Large intestine (tissue), 3 donors: ENCODE measurements at regions not wholly inside any gene's neighbourhood (a gene's known extent, or its start where the extent isn't known, plus 50 kb on each side); places are given as distances from the start of the nearest gene placed in this dataset.
A peak's percentile ranks its signal among the peaks of the same experiment; 100 is the strongest.

Experiments used
- DNase-seq, 2 donors: peaks; one replicate each; pipeline versions ENCODE4 v3.0.0 to v3.0.0-alpha.2; 2013
- H3K27ac ChIP-seq: one replicate; pipeline ENCODE4 v1.5.1; 2013; ENCODE audit warnings: low read length
- H3K27me3 ChIP-seq: 2 replicates; pipeline ENCODE4 v1.6.1; 2013; ENCODE audit warnings: low read length; ENCODE audit not compliant: control insufficient read depth, insufficient read depth
- H3K36me3 ChIP-seq: 2 replicates; pipeline ENCODE4 v1.6.1; 2013; ENCODE audit warnings: low read length; ENCODE audit not compliant: control insufficient read depth, insufficient read depth
- H3K4me1 ChIP-seq: one replicate; pipeline ENCODE4 v1.6.1; 2013; ENCODE audit warnings: low read length; ENCODE audit not compliant: control insufficient read depth, insufficient read depth
- H3K4me3 ChIP-seq: one replicate; pipeline ENCODE4 v1.5.1; 2013; ENCODE audit warnings: low read length
- H3K9me3 ChIP-seq: one replicate; pipeline ENCODE4 v1.6.1; 2013; ENCODE audit warnings: mild to moderate bottlenecking, low read depth, low read length, moderate library complexity; ENCODE audit not compliant: control insufficient read depth
- WGBS: methylation state at CpG from one replicate; pipeline ENCODE4 v1.1.5; 2013; ENCODE audit warnings: low lambda C conversion rate; ENCODE audit not compliant: insufficient coverage; 5-methylcytosine and 5-hydroxymethylcytosine counted together

DNA sequence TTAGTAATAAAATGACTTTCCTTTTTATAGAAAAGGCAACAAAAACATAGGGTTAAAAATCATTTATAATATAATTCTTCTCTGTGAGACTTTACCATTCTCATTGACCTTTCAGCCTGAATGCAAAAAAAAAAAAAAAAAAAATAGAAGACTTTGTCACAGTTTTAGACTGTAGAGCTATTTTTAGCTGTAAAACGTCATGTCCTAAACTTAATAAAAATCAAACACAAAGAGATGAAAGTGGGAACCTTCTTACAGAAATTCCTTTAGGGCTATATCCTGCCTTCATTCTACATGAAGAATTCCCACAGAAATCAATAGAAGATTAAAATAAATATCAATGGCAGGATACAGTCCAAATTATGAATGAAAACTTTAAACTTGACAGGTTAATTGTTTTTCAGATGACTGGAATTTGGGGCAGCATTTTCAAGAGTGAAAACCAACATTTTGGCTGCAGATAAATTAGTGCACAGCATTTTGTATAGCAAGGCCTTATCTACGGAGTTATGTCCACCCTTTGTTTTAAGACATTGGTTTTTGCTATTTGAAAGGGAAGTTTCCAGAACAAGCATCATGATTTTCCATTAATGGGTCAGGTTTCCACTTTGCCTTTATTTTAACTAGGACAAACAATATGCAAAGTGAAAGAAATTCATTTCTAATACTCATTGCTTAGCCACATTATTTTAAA lies 219.5 kb downstream of the SPCS3 start:
- no peak overlapping the region for H3K27ac ChIP-seq
- DNase-seq = no peak
- no peaks in the 10 kb centered on the region for H3K4me1 ChIP-seq
- H3K4me3 ChIP-seq = no peak overlapping the region
- no peaks in the 10 kb centered on the region for H3K36me3 ChIP-seq
- H3K9me3 ChIP-seq = no peaks in the 10 kb centered on the region
- no CpG with 5 or more reads among the region's 2 CpGs for WGBS
- H3K27me3 ChIP-seq = no peaks in the 10 kb centered on the region

DNA sequence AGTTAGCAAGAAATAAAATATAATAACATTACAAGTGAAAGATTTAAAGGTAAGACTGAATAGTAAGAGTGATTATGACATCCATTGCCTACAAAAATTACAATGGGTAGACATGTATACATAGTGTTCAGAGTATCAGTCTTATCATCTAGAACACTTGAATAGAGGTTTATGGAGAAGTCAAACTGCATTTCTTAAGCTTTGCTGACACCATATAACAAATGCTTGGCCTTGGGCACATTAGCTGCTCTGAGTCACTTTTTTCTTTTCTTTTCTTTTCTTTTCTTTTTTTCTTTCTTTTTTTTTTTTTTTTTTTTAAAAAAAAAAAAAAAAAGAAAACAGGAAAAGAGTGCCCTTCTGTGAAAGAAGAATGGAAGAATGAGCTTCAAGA lies 220.0 kb downstream of the SPCS3 start:
- DNase-seq = no peak
- Histone ChIP-seq H3K27ac (no peak overlapping the region), H3K36me3 (no peaks in the 10 kb centered on the region), H3K27me3 (no peaks in the 10 kb centered on the region), H3K9me3 (no peaks in the 10 kb centered on the region), H3K4me3 (no peak overlapping the region), H3K4me1 (no peaks in the 10 kb centered on the region)

DNA sequence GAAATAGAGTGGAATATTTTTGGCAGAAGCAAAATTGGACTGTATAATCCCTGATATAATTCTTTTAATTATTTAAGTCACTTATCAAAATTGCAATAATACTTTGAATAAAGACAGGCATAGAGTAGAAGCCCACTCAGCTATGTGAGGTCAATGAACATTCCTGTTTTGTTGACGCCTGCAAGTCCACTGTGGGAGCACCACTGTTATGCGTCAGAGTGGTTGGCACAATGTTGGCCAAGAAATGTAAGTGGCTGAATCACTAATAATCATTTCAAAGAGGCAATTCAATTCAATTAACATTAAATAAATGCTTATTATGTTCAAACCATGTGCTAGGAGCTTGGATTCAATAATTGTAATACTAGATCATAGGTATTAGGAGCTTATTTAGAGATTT lies 221.0 kb downstream of the SPCS3 start:
- Histone ChIP-seq H3K27ac (no peak overlapping the region), H3K4me1 (no peaks in the 10 kb centered on the region), H3K4me3 (no peak overlapping the region), H3K27me3 (no peaks in the 10 kb centered on the region), H3K9me3 (no peaks in the 10 kb centered on the region), H3K36me3 (no peaks in the 10 kb centered on the region)
- DNase-seq = no peak
- WGBS = no CpG with 5 or more reads among the region's 2 CpGs

DNA sequence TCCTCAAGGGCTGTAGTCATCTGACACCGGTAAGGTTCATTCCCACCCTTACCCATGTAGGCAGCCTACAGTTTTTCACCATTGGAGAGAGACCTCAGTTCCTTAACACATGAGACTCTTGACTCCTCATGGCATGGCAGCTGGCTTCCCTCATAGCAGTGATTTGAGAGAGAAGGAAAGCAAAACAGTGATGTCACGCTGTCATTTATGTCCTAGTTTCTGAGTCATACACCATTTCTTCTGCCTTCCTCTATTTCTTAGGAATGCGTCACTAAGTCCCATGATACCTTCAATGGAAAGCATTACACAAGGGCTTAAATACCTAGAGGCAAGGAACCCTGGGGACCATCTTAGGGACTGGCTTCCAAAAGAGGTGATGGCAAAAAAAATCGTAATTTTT lies 226.1 kb downstream of the SPCS3 start:
- Histone ChIP-seq H3K27ac (no peak overlapping the region), H3K36me3 (no peaks in the 10 kb centered on the region), H3K9me3 (no peaks in the 10 kb centered on the region), H3K27me3 (no peaks in the 10 kb centered on the region), H3K4me1 (no peaks in the 10 kb centered on the region), H3K4me3 (no peak overlapping the region)
- no peak for DNase-seq
- 100% methylated on average over 1 of the region's 4 CpGs for WGBS

DNA sequence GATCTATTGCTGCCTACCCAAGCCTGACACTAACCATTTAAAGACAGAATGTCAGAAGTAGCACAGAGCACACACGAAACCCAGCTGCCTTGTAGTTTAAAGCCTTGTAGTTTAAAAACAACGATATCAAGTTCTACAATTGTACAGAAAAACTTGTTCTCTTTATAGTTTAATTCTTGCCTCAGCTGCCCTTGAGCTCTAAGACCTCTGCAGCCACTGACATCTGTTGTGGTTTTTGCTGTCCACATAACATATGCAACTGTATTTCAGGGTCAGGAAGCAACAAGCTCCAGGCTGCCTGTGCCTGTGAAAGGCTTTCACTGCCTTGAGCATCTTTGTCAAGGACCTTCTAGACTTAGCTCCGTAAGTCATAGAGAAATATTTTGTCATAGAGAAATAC lies 227.2 kb downstream of the SPCS3 start:
- WGBS = 80% methylated on average over 1 of the region's 3 CpGs
- H3K4me3 ChIP-seq = no peak overlapping the region
- no peaks in the 10 kb centered on the region for H3K27me3 ChIP-seq
- no peak overlapping the region for H3K27ac ChIP-seq
- no peaks in the 10 kb centered on the region for H3K36me3 ChIP-seq
- no peaks in the 10 kb centered on the region for H3K9me3 ChIP-seq
- H3K4me1 ChIP-seq = no peaks in the 10 kb centered on the region
- peak in 1 of 2 donors; percentile 9 for DNase-seq

DNA sequence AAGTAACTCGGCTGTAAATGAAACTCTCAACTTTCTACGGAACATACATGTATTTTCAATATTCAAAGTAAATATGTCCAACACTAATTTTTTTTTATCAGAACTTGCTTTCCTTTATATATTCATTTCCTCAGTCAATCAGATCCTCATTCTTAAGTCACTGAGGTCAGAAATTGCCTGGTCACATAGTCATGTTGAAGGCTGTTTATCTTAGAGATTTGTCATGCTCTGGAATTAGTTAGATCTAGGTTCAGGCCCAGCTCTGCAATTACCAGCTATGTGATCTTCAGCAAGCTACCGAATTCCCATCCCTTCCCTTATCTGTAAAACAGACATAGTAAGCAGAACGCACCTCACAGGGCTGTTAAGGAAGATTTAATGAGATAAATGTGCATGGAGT lies 228.8 kb downstream of the SPCS3 start:
- WGBS = 100% methylated on average over 1 of the region's 4 CpGs
- H3K27me3 ChIP-seq = no peaks in the 10 kb centered on the region
- H3K4me1 ChIP-seq = no peaks in the 10 kb centered on the region

DNA sequence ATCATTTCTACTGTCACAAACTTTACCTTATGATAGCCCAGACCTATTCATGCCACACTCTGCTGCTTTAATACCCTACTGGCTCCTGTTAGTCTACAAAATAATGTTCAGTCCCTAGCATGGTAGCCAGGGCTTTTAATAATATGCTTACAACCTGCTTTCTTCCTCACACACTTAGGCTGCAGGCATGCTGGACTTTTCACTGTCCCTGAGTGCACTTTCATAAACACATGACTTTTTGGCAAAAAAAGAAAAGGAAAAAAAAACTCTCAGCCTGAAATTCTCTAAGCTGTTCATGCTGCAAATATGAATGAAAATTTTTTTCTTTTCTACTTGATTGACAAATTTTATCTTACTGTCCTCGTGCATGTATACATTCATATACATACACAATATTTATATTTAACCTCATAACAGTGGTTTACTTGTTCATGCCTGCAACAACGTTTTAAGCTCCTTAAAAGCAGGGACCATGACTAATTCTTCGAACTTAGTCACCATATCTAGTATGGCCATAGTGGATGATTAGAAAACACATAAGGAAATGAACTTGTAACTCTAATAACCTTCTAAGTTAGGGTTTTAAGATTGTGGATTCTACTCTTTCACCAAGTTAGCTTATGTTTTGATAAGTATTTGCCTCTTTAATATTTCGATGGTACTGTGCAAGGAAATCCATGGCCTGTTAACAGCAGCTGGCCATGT lies 229.5 kb downstream of the SPCS3 start:
- 40% methylated on average over 2 of the region's 4 CpGs for WGBS

More for the DNA sequence above, 228.8 kb downstream of the SPCS3 start:
- Histone ChIP-seq H3K9me3 (no peaks in the 10 kb centered on the region), H3K4me3 (no peak overlapping the region), H3K36me3 (no peaks in the 10 kb centered on the region), H3K27ac (no peak overlapping the region)
- no peak for DNase-seq

DNA sequence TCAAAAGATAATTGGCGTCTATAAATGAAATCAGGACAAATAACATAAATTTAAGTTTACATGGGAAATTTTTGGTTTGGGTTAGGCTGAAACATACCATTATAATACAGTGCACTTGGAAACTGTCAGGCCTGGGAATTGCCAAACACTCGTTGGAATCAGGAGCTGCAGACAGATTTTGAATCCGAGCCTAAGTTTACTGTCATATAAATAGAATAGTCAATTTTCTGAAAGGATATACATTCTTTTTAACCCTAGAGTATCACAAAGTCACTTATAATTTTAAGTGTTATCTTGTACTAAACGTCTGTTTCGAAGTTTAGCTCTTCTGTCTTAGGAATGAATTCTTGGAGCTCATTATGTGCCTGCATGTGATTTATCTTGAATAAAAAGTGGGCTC lies 234.1 kb downstream of the VEGFC start:
- WGBS = 60% methylated on average over 1 of the region's 5 CpGs
- Histone ChIP-seq H3K27ac (no peak overlapping the region), H3K36me3 (no peaks in the 10 kb centered on the region), H3K4me1 (no peaks in the 10 kb centered on the region), H3K4me3 (no peak overlapping the region), H3K9me3 (no peaks in the 10 kb centered on the region), H3K27me3 (no peaks in the 10 kb centered on the region)
- no peak for DNase-seq

More for the DNA sequence above, 229.5 kb downstream of the SPCS3 start:
- H3K9me3 ChIP-seq = no peaks in the 10 kb centered on the region
- H3K36me3 ChIP-seq = no peaks in the 10 kb centered on the region
- H3K27me3 ChIP-seq = no peaks in the 10 kb centered on the region
- H3K4me1 ChIP-seq = no peaks in the 10 kb centered on the region
- DNase-seq = no peak
- H3K27ac ChIP-seq = no peak overlapping the region
- H3K4me3 ChIP-seq = no peak overlapping the region

DNA sequence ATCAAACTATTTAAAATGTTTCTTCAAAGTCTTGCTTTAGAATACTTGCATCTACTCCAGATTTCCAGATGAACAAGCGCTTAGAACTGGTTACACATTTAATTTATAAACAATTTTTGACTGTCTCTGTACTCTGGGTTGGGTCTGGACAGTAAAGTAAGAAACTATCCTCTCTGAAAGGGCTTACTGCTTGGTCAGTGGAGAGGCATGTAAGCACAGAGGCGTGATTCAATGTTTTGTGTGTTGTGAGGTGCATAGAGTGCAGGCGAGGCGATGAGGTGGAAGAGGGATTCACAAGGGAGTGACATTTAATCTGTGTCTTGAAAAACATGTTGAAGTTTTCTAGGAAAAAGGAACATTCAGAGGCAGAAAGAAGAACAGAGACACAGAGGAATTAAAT lies 231.4 kb downstream of the VEGFC start:
- no peaks in the 10 kb centered on the region for H3K36me3 ChIP-seq
- WGBS = 76% methylated on average over 4 of the region's 4 CpGs
- no peaks in the 10 kb centered on the region for H3K9me3 ChIP-seq
- no peak overlapping the region for H3K4me3 ChIP-seq
- H3K27ac ChIP-seq = no peak overlapping the region
- DNase-seq = no peak
- no peaks in the 10 kb centered on the region for H3K4me1 ChIP-seq
- no peaks in the 10 kb centered on the region for H3K27me3 ChIP-seq

DNA sequence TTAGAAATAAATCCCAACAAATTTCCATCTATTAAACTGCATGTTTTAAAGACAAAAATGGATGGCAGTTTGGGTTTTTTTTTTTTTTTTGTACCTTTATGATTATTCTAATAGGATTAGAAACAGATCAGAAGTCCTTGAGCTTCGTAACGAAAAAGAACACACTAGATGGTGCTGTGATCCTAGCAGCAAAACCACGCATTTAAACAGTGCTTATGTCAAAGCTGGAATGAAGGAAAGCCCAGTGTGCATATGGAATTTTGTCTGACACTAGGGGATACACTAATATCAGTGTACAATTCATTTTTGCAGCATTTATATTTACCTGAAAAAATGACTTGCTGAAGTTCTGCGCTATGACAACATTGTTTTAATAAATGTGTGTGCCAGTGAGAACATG lies 229.1 kb downstream of the VEGFC start:
- WGBS = no CpG with 5 or more reads among the region's 4 CpGs
- Histone ChIP-seq H3K9me3 (no peaks in the 10 kb centered on the region), H3K4me3 (no peak overlapping the region), H3K27ac (no peak overlapping the region), H3K27me3 (no peaks in the 10 kb centered on the region), H3K4me1 (no peaks in the 10 kb centered on the region), H3K36me3 (no peaks in the 10 kb centered on the region)
- DNase-seq = no peak

DNA sequence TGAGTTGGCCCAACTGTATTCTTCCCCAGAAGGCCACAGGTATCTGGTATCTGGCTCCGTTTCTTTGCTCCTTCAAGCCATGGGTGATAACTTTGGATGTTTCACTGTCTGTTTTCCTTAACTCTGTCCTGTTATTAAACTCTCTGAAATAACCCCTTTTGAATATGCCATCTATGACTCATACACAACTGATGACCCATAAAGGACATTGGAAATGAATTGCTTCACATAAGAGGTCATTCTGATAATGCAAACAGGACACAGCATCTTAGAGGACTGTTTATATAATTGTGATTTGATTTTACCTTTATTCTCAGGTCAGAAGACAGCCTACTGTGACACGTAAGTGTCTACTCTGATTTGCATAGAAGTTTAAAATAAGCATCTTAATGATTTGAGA lies 227.7 kb downstream of the VEGFC start:
- Histone ChIP-seq H3K4me3 (no peak overlapping the region), H3K27me3 (no peaks in the 10 kb centered on the region), H3K27ac (no peak overlapping the region), H3K4me1 (no peaks in the 10 kb centered on the region), H3K9me3 (no peaks in the 10 kb centered on the region), H3K36me3 (no peaks in the 10 kb centered on the region)
- no CpG with 5 or more reads among the region's 2 CpGs for WGBS
- no peak for DNase-seq
